ENCODE measurements at regions not wholly inside any gene's neighbourhood (a gene's known extent, or its start where the extent isn't known, plus 50 kb on each side); places are given as distances from the start of the nearest gene placed in this dataset.

- DNase-seq (ENCODE audit: low read depth, low spot score): no peak
- Histone ChIP-seq H2AFZ (ENCODE audit: control insufficient read depth, low read length) (no peak overlapping the region), H3K4me1 (ENCODE audit: control insufficient read depth, extremely low read depth, insufficient read depth, low read length) (no peaks in the 10 kb centered on the region), H3K9ac (ENCODE audit: control insufficient read depth, extremely low read depth, insufficient read depth, low read length) (no peak overlapping the region), H4K20me1 (ENCODE audit: control insufficient read depth, extremely low read depth, insufficient read depth, low read length) (no peaks in the 10 kb centered on the region), H3K36me3 (ENCODE audit: control insufficient read depth in 2 of 2, extremely low read depth in 1 of 2, insufficient read depth in 2 of 2, low read length in 2 of 2) (no peaks in the 10 kb centered on the region), H3K9me1 (ENCODE audit: control insufficient read depth, extremely low read depth, insufficient read depth, low read length) (no peaks in the 10 kb centered on the region), H3K4me3 (ENCODE audit: control insufficient read depth in 2 of 3, extremely low read depth in 1 of 3, insufficient read depth in 2 of 3, low read depth in 1 of 3, low read length in 3 of 3) (no peak overlapping the region), H3K79me2 (ENCODE audit: control insufficient read depth, insufficient read depth, low read length) (no peaks in the 10 kb centered on the region), H3K27me3 (ENCODE audit: control insufficient read depth, extremely low read depth, insufficient read depth, low read length) (no peaks in the 10 kb centered on the region), H3K9me3 (ENCODE audit: control insufficient read depth, low read depth, low read length) (peaks cover 1% of the 10 kb centered on the region), H3K27ac (ENCODE audit: control insufficient read depth, insufficient read depth, low read length) (no peak overlapping the region), H3K4me2 (ENCODE audit: control insufficient read depth, extremely low read depth, insufficient read depth, low read depth, low read length) (no peak overlapping the region)
- no peak for FAIRE-seq
- TF ChIP-seq EZH2 (IDR thresholded peaks at IDR 0.05; ENCODE audit: low read length) (no peak), CTCF (optimal IDR thresholded peaks at IDR 0.05 in 1 of 3, IDR thresholded peaks at IDR 0.05 in 1 of 3, conservative IDR thresholded peaks at IDR 0.05 in 1 of 3; ENCODE audit: extremely low read depth in 1 of 3, insufficient read depth in 2 of 3, low read length in 3 of 3) (no peak)
- dilution Hi-C loops (cut with MboI; ENCODE audit: extremely low pct_ligation_motif_present, low sequenced_read_pairs): no loop called here
Measured at GRCh38 chr18:72091369-72091768, 452.8 kb downstream of the CBLN2 start.

- H3K36me3 ChIP-seq (ENCODE audit: control insufficient read depth in 2 of 2, extremely low read depth in 1 of 2, insufficient read depth in 2 of 2, low read length in 2 of 2): no peaks in the 10 kb centered on the region
- DNase-seq (ENCODE audit: low read depth, low spot score): no peak
- H3K9me3 ChIP-seq (ENCODE audit: control insufficient read depth, low read depth, low read length): peaks cover 1% of the 10 kb centered on the region
- dilution Hi-C loops (cut with MboI; ENCODE audit: extremely low pct_ligation_motif_present, low sequenced_read_pairs): no loop called here
- H4K20me1 ChIP-seq (ENCODE audit: control insufficient read depth, extremely low read depth, insufficient read depth, low read length): no peaks in the 10 kb centered on the region
- TF ChIP-seq CTCF (optimal IDR thresholded peaks at IDR 0.05 in 1 of 3, IDR thresholded peaks at IDR 0.05 in 1 of 3, conservative IDR thresholded peaks at IDR 0.05 in 1 of 3; ENCODE audit: extremely low read depth in 1 of 3, insufficient read depth in 2 of 3, low read length in 3 of 3) (no peak), EZH2 (IDR thresholded peaks at IDR 0.05; ENCODE audit: low read length) (no peak)
- H3K27me3 ChIP-seq (ENCODE audit: control insufficient read depth, extremely low read depth, insufficient read depth, low read length): no peaks in the 10 kb centered on the region
- no peaks in the 10 kb centered on the region for H3K79me2 ChIP-seq (ENCODE audit: control insufficient read depth, insufficient read depth, low read length)
- no peak overlapping the region for H3K4me3 ChIP-seq (ENCODE audit: control insufficient read depth in 2 of 3, extremely low read depth in 1 of 3, insufficient read depth in 2 of 3, low read depth in 1 of 3, low read length in 3 of 3)
- H3K9me1 ChIP-seq (ENCODE audit: control insufficient read depth, extremely low read depth, insufficient read depth, low read length): no peaks in the 10 kb centered on the region
- H3K27ac ChIP-seq (ENCODE audit: control insufficient read depth, insufficient read depth, low read length): no peak overlapping the region
- no peak overlapping the region for H3K4me2 ChIP-seq (ENCODE audit: control insufficient read depth, extremely low read depth, insufficient read depth, low read depth, low read length)
- no peaks in the 10 kb centered on the region for H3K4me1 ChIP-seq (ENCODE audit: control insufficient read depth, extremely low read depth, insufficient read depth, low read length)
- no peak overlapping the region for H2AFZ ChIP-seq (ENCODE audit: control insufficient read depth, low read length)
- FAIRE-seq: no peak
- no peak overlapping the region for H3K9ac ChIP-seq (ENCODE audit: control insufficient read depth, extremely low read depth, insufficient read depth, low read length)
Measured at GRCh38 chr18:72089432-72089831, 454.7 kb downstream of the CBLN2 start.
